Activated T-cell treated with anti-CD3 and anti-CD28 coated beads for 24 hours (primary cell): ENCODE measurements at regions not wholly inside any gene's neighbourhood (a gene's known extent, or its start where the extent isn't known, plus 50 kb on each side); places are given as distances from the start of the nearest gene placed in this dataset.
"Not testable (repeated sequence)": the region's sequence is repeated elsewhere in the genome, so short reads cannot be mapped to it uniquely, and the experiment has no call there.

Experiments used
- DNase-seq: peaks from one replicate; pipeline ENCODE4 v3.0.0-alpha.2; 2020; ENCODE audit warnings: low read depth

DNA sequence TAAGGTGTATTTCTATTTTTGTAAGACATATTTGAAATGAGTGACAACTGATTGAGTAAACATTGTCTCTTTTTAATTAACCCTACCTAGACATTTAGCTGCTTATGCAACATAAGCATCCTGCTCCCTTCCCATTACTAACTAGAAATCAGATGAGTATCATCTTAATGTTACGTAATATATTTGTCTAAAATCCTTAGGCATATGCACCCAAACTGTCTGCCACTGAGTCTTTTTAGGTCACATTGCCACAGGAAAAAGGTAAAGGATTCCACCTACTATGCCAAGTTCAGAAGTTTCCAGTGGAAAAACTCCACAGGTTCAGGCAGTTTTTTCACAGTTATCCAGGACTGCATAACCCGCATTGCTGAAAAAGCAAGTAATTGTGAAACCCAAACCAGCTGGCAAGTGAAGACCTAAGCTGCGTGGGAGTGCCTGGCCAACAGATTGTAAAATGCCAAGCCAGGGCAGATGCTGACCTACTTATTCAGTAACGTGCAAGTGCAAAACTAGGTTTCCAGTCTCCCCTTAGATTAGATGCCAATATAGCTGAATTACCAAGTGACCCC lies 983.7 kb downstream of the GATA3 start:
- no peak for DNase-seq

DNA sequence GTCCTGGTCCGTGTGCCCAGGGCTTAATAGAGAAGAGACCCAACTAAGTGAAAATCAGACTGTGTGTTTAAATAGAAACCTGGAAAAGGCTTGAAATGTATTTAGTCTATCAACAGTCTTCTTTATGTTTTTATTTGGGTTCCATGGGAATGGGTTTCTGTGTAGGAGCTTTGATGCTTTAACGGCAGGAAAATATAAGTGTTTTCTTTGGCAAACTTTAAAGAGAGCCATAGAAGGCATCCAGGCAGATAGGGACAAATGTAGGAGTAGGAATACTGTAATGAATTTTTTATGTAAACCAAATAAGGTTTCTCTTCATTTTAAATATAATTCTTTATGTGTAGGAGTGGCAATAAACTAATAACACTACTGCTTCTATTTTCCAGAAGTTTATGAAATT lies 989.0 kb downstream of the GATA3 start:
- DNase-seq, result no peak

DNA sequence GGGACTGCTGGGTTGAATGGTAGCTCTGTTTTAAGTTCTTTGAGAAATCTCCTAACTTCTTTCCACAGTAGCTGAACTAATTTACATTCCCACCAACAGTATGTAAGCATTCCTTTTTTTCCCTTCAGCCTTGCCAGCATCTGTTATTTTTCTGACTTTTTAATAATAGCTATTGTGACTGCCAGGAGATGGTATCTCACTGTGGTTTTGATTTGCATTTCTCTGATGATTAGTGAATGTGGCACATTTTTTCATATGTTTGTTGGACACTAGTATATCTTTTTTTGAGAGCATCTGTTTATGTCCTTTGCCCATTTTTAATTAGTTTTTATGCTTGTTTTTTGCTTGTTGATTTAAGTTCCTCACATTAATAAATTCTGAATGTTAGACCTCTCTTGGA lies 990.8 kb downstream of the GATA3 start:
- DNase-seq, result no peak

DNA sequence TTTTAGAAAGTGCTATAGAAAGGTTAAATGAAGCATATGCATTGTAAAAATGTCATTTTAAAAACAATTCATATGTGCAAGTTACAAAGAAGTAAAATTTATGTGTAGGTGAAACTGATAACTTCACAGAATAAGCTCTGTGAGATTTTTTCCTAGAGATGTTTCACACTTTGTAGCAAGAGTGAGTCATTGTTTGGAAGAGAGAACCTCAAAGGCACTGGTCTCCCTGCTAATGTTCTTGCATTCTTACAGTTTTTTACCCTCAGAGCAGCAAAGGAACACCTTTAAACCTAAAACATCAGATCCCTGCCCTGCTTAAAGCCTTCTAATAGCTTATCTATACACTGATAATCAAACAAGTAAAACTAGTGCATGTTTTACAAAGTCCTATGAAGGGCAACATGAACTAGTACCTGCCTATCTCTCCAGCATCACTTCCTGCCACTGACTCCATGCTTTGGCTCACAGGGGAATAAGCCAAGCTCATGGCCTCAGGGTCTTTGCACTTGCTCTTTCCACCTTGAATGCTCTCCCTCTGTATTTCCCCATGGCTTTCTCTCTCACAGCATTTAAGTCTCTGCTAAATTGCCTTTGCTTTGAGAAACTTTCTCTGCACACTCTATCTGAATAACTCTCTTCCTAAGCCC lies 997.0 kb downstream of the GATA3 start:
- no peak for DNase-seq

DNA sequence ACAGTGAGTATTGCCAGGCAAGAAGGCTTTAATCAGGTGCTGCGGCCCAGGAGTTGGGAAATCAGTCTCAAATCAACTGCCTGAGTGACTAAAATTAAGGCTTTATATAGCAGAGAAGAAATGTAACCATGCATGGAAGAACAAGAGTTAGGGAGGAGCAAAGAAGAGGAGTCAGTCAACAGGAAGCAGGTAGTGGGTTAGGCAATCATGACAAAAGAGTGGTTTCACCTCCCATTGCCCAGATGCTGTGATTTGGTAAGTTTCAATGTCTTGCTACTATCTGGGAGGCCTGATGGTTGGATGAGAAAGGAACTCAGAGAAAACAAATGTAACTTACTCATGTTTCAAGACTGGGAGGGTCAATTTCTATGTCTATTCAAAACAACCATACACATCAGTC lies 998.3 kb downstream of the GATA3 start:
- DNase-seq, result no peak

DNA sequence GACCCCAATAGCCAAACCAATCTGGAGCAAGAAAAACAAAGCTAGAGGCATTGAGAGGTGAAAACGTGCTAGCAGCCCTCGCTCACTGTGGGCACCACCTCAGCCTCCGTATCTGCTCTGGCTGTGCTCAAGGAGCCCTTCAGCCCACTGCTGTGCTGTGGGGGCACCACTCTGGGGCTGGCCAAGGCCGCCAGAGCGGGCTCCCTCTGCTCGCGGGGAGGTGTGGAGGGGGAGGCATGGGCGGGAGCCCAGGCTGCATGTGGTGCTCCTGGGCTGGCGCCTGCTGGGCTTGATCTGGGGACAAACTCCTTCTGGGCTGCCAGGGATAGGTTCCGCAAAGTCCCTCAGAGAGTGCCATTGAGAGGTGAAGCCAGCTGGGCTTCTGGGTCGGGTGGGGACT lies 1002.0 kb downstream of the GATA3 start:
- DNase-seq, result no peak

DNA sequence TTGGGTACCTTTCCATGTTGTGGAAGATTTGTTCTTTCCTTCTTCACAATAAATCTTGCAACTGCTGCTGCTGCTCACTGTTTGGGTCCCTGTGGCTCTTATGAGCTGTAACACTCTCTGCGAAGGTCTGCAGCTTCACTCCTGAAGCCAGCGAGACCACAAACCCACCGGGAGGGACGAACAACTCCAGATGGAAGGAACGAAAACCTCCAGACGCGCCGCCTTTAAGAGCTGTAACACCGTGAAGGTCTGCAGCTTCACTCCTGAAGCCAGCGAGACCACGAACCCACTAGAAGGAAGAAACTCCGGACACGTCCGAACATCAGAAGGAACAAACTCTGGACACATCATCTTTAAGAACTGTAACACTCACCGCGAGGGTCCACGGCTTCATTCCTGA lies 1002.8 kb downstream of the GATA3 start:
- DNase-seq, result not testable (repeated sequence)

DNA sequence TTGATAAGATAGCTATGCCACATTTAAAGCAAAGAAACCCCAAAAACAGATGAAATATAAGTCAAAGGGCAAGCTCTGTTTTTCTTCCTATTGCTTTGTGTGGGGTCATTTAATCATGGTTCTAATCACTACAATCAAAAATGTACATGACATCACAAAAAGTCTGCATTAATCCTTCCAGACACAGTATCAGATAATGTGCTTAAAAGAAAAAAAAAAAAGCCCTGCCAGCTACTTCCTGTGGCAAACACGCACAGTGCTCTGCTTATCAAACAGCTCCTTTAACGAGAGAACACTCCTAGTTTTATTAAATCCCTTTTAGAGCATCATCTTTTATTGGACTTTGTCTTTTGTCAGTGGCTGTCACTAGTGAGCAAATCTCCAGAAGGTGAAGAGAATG lies 1005.8 kb downstream of the GATA3 start:
- no peak for DNase-seq

DNA sequence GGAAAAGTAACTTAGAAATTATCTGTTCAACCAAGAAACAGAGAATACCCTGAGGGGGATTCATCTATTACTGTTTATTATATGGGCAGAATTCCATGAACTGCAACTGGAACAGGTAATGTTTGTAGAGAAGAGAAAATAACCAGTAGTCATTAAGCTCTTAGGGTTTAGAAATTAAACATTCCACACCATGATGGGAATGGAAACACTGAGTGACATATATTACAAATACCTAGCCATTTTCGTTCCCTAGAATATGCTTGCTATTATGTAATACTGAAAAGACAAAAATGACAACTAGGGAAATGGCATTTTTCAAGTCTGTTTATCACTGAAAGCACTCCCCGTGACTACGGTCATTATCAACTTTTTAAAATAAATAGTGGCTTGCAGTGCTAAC lies 1007.4 kb downstream of the GATA3 start:
- no peak for DNase-seq

DNA sequence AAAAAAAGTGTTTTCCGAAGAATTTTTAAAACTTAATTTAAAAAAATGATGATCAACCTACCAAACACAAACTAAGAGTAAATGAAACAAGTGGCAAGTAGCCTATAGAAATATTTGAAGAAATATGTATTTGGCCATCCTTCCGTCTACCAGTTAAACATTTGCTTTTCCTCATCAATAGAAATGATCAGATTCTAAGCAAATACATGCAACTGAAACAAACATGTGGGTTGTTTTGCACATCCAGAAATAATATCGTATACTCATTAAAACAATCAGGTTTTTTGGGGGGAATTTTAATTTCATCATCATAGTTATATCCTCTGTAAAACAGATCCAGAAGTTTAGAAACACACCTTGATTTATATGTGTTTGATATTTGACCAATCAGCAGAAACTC lies 1011.7 kb downstream of the GATA3 start:
- no peak for DNase-seq

DNA sequence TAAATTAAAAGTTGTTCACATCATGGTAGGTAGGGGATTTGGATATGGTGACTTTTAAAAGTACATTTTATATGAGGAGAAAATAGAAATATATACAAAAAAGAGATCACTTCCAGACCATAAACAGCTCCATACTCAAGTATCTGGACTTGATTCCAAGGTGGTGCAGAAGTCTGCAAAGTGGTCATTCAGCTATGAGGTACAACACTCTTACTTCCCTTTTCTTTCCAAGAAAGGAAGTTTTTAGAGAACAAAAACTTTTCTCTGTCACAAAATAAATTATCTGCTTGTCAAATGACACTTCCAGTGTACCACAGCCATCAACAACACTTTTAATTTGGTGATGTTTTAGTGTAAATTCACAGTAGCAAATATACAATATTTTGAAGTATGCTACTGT lies 1013.5 kb downstream of the GATA3 start:
- DNase-seq, result no peak

DNA sequence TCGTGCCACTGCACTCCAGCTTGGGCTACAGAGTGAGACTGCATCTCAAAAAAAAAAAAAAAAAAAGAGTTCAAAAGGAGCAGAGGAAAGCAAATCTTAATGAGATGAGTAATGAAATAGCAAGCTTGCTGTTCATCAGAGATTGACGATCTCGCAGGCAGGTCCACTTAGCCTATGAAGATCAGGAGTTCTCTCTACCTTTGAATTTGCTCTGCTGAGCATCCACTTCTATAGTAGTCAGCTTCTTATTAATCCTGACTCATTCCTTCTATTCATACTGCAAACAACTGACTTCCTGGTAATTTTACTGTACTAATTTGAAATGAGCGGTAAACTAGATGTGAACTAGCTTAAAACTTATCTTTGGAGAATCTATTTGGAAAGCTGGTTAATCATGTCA lies 1014.6 kb downstream of the GATA3 start:
- no peak for DNase-seq

DNA sequence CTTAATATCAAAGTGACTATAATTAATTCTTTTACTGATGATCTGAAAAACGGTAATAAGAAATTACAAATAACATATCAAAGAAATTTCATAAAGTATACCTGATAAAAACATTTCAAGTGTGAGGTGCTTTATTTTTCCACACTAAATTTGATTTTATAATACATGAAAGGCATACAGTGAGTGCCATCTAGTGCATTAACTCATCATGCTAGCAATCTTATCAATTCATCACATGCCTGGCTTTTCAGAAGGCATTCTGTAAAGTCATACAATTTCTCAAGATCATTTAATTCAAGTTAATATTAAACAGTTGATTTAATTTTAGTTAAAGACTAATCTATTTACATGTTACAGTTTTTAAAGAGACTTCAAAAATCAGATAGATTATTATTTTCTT lies 1020.9 kb downstream of the GATA3 start:
- DNase-seq, result no peak

DNA sequence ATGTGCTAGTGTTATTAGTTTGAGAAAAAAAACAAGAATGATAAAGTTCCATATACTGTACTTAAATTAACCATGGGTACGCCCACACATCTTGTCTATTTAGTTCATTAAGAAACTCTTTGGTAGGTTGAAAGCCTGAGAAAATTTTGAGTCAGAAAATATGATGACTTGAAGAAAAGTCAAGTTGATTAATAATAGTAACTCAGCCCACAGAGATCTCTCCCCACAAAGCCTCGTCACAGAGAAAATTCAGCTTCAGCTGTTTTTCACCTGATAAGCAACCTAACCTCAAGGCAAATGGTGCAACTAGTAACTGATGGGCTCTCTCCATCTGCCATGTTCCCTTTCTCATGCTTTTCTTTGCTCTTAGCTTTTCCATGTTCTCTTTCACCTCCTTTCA lies 1021.6 kb downstream of the GATA3 start:
- DNase-seq, result no peak

DNA sequence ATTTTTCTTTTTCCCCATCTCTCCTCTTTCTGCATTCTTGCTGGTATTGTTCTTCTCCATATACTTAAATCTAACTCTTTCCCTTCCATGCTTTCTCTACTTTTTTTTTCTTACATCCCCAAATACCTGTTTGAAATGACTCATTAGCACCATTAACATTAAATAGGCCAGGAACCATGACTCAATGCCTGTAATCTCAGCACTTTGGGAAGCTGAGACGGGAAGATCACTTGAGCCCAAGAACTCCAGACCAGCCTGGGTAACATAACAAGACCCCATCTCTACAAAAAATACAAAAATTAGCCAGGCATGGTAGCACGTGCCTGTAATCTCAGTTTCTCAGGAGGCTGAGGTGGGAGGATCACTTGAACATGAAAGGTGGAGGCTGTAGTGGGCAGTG lies 1026.8 kb downstream of the GATA3 start:
- DNase-seq, result no peak

DNA sequence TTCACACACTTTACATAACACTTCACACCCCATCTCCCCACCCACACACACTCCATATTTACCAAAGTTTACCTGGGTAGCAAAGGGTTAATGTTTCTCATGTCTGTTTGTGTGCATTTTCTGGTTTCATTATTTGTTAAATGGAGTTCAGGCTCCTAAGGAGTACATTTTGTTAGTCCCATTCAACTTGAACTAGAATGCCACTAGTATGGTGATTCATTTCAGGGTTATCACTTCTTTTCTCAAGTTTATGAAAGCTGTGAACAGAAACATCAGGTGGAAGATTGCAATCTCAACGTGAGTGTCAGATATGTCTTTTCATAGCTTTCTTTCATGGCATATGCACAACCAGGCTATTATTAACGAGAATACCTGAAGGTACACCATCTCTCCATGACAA lies 1027.5 kb downstream of the GATA3 start:
- DNase-seq, result no peak

DNA sequence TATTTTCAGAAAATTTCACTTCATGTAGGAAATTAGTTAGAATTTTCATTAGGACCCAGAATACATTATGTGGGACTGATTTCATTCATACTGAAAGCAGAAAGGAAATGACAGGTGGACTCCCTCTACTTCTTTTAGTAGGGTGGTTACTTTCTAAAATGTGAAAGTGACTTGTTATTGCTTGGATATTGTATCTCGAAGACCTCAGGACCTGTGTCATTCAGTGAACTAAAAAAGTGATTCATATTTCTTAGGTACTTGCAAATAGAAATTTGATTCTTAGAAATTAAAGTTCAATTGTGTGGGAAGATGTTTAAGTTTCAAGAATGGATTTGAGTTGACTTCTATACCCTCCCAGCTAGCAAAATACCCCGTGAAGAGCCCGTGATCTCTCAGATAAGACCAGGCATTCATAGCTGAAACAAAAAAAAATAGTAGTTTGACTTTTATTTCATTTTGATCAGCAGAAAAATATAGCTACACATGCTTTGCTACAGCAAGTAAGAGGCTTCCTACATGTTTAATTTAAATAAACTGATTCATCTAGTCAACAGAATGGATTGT lies 1037.1 kb downstream of the GATA3 start:
- no peak for DNase-seq

DNA sequence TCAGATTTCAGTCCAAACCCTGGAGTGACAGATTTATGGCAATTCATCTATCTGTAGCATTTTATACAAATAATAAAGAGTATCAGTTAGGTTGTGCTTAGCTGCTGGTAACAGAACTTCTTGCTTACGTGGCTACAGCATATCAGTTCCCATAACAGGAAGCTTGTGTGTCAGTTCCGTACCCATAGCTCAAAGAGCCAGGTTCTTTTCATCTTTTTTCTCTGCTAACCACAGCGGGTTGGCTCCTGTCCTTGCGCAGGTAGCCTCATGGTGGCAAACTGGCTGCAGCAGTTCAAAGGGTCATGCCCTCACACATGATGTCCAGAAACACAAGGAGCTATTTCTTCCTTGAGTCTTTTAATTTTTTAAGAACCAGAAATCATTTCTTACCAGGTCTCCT lies 1041.8 kb downstream of the GATA3 start:
- DNase-seq, result peak; percentile 10

DNA sequence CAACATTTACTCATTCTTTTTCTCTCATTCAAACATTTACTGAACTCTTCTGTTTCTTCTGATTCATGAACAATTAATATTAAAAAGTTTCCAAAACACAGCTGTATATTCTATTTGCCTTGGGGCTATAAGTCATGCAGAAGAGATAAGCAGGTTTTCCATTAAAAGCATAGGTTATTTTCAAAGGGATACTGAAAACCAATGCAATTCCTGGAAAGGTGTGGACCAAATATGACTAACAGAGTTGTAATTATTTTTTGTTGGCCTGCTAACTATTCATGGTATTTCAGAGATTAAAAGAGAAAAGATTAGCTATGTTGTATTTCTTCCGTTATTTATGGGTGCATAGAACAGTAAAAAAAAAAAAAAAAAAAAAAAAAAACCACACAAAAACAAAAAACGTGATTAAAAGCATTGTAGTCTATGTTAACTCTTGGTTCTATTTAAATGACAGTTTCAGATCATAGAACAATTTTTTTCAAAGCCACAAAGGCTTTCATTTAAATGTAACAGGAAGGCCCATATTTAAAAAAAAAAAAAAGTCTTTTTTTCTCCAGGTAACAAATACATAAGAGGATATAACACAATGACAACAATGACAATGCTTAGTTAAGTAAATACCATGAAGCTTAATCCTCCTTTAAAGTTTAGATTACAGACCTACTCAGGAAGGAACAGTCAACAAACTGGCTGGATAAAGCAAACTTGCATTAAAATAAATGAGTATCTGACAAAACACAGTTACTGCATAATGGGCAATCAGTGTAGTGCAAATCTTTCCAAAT lies 1042.9 kb downstream of the GATA3 start:
- no peak for DNase-seq

DNA sequence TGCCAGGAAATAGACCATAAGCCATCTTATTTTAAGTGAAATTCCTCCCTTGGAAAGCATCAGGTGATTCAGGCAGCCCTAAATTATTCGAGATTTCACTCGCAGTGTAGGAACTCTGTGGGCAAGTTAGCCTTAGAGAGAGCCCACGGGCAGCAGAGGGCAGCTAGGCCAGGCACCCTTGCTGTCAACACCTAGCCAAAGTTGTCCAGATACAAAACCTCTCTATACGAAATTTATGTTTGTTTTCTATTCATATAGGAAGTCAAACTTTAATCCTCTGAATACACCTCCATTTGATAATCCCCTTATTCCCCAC lies 1043.5 kb downstream of the GATA3 start:
- DNase-seq, result no peak

DNA sequence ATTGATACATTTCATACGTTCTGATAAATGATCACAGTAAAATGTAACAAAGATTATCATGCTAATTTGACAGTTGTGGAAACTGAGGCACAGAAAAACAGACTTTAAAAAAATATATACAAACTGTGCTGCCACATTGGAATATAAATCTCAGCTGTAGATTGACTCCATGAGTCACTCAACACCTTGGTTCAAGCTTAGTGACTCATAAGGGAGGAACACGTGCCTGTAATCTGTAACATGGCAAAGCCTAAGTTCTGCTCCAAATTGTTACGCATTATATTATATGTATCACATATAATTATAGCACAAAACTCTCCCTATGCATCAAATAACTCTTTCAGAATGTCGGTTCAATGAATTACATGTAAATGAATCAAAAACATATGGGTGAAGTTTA lies 1047.5 kb downstream of the GATA3 start:
- no peak for DNase-seq

DNA sequence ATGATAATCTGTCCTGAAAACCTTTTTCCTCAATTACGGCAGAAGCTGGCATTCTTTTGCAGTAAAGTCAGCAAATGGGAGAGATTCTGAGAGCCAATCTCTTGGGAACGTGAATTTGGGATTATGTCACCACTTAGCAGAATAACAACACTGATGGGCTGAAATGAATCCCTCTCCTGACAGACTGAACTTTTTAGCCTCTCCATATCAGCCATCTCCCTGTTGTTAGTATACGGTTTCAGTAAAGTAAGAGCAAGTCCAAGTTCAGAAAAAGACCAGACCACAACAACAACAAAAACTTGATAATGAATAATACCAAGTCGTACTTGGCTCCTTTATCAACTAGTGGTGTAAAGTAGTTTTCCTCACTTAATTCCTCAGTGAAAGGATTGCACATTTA lies 1048.8 kb downstream of the GATA3 start:
- DNase-seq, result no peak

DNA sequence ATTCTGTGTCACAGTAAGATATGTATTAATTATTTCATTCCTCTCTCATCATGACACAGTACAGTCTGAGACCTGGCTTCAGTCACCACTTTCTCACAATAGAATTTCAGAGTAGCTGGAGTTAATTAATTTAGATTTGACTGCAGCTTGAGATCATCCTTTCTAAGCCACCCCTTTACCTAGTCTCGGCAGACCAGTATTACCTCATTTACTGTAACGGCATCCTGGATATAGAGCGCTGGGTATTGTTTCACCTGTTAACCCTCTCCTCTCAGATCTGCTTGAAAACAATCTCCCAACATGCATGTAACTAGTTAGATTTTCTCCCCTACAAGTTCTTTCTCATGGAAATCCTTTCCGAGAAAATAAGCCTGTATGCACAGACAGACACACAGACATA lies 1057.5 kb downstream of the GATA3 start:
- DNase-seq, result no peak

DNA sequence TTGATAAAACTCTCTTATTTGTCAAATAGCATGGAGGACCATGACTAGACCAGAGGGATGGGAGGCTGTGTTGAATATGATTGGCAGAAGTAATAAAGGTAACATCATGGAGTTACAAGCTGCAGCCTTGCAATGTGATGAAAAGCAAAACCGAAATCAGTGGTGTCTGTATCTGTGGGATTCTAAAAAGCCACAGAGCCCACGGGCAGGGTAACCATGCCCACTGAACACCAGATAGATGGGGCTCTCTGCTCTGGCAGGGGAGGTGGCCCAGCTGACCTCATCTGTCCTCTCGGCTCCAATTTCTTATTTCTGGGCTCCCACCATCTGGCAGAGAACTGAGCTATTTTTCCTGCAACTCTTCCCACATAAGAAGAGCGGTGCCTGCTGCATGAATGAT lies 1072.2 kb downstream of the GATA3 start:
- no peak for DNase-seq
